ENCODE measurements at regions not wholly inside any gene's neighbourhood (a gene's known extent, or its start where the extent isn't known, plus 50 kb on each side); places are given as distances from the start of the nearest gene placed in this dataset.

- DNase-seq, result no peak
- Histone ChIP-seq H3K4me3 (no peak overlapping the region), H3K27me3 (peaks cover 0 to 6% of the 10 kb centered on the region in 2 donors), H3K36me3 (no peaks in the 10 kb centered on the region), H3K9me3 (no peaks in the 10 kb centered on the region), H3K4me1 (peaks cover 0 to 4% of the 10 kb centered on the region in 2 donors), H3K27ac (no peak overlapping the region)
- TF ChIP-seq, protein P1, sequence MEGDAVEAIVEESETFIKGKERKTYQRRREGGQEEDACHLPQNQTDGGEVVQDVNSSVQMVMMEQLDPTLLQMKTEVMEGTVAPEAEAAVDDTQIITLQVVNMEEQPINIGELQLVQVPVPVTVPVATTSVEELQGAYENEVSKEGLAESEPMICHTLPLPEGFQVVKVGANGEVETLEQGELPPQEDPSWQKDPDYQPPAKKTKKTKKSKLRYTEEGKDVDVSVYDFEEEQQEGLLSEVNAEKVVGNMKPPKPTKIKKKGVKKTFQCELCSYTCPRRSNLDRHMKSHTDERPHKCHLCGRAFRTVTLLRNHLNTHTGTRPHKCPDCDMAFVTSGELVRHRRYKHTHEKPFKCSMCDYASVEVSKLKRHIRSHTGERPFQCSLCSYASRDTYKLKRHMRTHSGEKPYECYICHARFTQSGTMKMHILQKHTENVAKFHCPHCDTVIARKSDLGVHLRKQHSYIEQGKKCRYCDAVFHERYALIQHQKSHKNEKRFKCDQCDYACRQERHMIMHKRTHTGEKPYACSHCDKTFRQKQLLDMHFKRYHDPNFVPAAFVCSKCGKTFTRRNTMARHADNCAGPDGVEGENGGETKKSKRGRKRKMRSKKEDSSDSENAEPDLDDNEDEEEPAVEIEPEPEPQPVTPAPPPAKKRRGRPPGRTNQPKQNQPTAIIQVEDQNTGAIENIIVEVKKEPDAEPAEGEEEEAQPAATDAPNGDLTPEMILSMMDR (IDR thresholded peaks at IDR 0.05), result no peak
- intact Hi-C loops (cut with DNase I), result no loop called here
- no peak for ATAC-seq
Measured at GRCh38 chr20:23189854-23190253, 103.7 kb upstream of the CD93 start.

DNA sequence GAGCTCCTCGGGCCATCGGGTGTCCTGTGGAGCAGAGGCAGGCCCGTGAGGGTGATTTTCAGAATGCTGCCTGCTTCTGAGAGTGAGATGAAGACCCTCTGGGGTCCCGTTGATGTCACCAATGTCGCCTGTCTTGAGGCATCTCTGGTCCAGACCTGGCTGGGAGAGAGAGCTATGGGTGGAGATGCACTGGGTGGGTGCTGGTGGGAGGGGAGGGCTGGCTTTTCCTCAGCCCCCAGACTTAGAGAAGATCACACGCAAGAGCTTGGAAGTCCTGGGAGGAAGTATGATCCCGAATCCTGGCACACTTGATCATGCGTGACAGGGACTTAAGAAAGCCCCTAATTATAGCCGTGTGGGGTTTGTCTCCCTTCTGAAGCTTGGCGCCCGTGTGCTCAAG, 103.2 kb upstream of the CD93 start:
- DNase-seq (no peak), ATAC-seq (no peak)
- Histone ChIP-seq H3K36me3 (no peaks in the 10 kb centered on the region), H3K27me3 (peaks cover 0 to 6% of the 10 kb centered on the region in 2 donors), H3K9me3 (no peaks in the 10 kb centered on the region), H3K27ac (no peak overlapping the region), H3K4me3 (no peak overlapping the region), H3K4me1 (peaks cover 0 to 3% of the 10 kb centered on the region in 2 donors)
- intact Hi-C loops (cut with DNase I), result no loop called here
- TF ChIP-seq, protein P1 (IDR thresholded peaks at IDR 0.05), result no peak

GRCh38 chr20:23188377-23189169, 102.4 kb upstream of the CD93 start:
- no peak for ATAC-seq
- H3K4me3 ChIP-seq, result no peak overlapping the region
- no peak overlapping the region for H3K27ac ChIP-seq
- peaks cover 0 to 6% of the 10 kb centered on the region in 2 donors for H3K27me3 ChIP-seq
- no peaks in the 10 kb centered on the region for H3K36me3 ChIP-seq
- H3K9me3 ChIP-seq, result no peaks in the 10 kb centered on the region
- TF ChIP-seq, protein P1 (IDR thresholded peaks at IDR 0.05), result no peak
- no peak for DNase-seq
- intact Hi-C loops (cut with DNase I), result no loop called here
- no peaks in the 10 kb centered on the region for H3K4me1 ChIP-seq

DNA sequence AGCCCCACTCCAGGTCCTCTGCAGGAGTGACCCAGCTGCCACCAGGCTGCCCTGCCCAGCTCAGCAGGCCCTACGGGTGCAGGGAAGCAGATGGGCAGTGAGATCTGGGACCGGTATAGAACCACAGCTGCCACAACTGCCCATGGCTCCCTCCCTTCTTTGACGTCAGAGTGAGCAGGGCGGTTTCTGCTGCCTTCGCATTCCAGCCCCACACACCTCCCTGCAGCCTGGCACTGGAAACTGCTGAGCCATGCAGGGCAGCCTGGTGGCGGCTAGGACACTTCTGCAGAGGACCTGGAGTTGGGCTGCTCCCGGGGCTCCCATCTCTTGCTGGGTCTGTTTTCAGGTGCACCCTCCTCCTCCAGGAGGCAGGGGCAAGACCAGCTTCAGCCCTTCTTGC, 101.6 kb upstream of the CD93 start:
- H3K36me3 ChIP-seq, result no peaks in the 10 kb centered on the region
- DNase-seq (peak in 1 of 4 donors; percentile 55), ATAC-seq (peak; percentile 96)
- H3K9me3 ChIP-seq, result no peaks in the 10 kb centered on the region
- TF ChIP-seq, protein P1 (IDR thresholded peaks at IDR 0.05), result no peak
- H3K27ac ChIP-seq, result no peak overlapping the region
- H3K27me3 ChIP-seq, result peaks cover 0 to 6% of the 10 kb centered on the region in 2 donors
- no peak overlapping the region for H3K4me3 ChIP-seq
- intact Hi-C loops (cut with DNase I), result no loop called here
- H3K4me1 ChIP-seq, result no peaks in the 10 kb centered on the region

- Histone ChIP-seq H3K4me1 (no peaks in the 10 kb centered on the region), H3K27ac (no peak overlapping the region), H3K9me3 (peaks cover 0 to 2% of the 10 kb centered on the region in 2 donors), H3K27me3 (peaks cover 0 to 6% of the 10 kb centered on the region in 2 donors), H3K4me3 (no peak overlapping the region), H3K36me3 (no peaks in the 10 kb centered on the region)
- ATAC-seq, result no peak
- TF ChIP-seq, protein P1 (IDR thresholded peaks at IDR 0.05), result no peak
- intact Hi-C loops (cut with DNase I), result no loop called here
- no peak for DNase-seq
Measured at GRCh38 chr20:23186808-23187207, 100.7 kb upstream of the CD93 start.
